Thyroid gland (tissue), 4 donors: ENCODE measurements at regions not wholly inside any gene's neighbourhood (a gene's known extent, or its start where the extent isn't known, plus 50 kb on each side); places are given as distances from the start of the nearest gene placed in this dataset.

Source experiments
- CTCF ChIP-seq, 6 experiments: fragments of 200-600 bp in 3 of 6; fragments of 450-650 bp in 3 of 6; sonication (generic) in 3 of 6; IDR thresholded peaks; one replicate each; pipeline ENCODE4 v1.5.1; 2016 to 2019; ENCODE audit warnings: antibody characterized with exemption in 6 of 6, mild to moderate bottlenecking in 2 of 6, inconsistent platforms in 1 of 6, moderate library complexity in 1 of 6
- POLR2A ChIP-seq, 2 donors: fragments of 450-650 bp; IDR thresholded peaks; one replicate each; pipeline ENCODE4 v1.6.1; 2017; ENCODE audit warnings: antibody characterized with exemption in 2 of 2, mild to moderate bottlenecking in 2 of 2, moderate library complexity in 1 of 2

- no peak for TF ChIP-seq POLR2A (IDR thresholded peaks at IDR 0.05)
- TF ChIP-seq CTCF (IDR thresholded peaks at IDR 0.05) = no peak
These were observed 295.1 kb upstream of the KYNU start for GRCh38 chr2:142582317-142582716.
